Spleen (tissue), 11 donors: ENCODE measurements at regions not wholly inside any gene's neighbourhood (a gene's known extent, or its start where the extent isn't known, plus 50 kb on each side); places are given as distances from the start of the nearest gene placed in this dataset.
A peak's percentile ranks its signal among the peaks of the same experiment; 100 is the strongest.

ENCODE experiments used
- DNase-seq: peaks from one replicate; pipeline ENCODE4 v3.0.0-alpha.2; 2020
- H3K27ac ChIP-seq, 8 donors: fragments of 200-600 bp; sonication (generic) in 7 of 8; 1 replicate in 4 of 8; 2 replicates in 4 of 8; pipeline versions ENCODE4 v1.5.0 to v1.8.0; 2016 to 2021; ENCODE audit warnings: inconsistent platforms in 4 of 8, mild to moderate bottlenecking in 4 of 8, moderate library complexity in 1 of 8
- H3K27me3 ChIP-seq, 7 donors: fragments of 200-600 bp; sonication (generic) in 6 of 7; replicated peaks in 1 of 7; 1 replicate in 4 of 7; 2 replicates in 3 of 7; pipeline versions ENCODE4 v1.5.0 to v1.8.0; 2016 to 2021; ENCODE audit warnings: inconsistent platforms in 3 of 7, mild to moderate bottlenecking in 1 of 7
- H3K36me3 ChIP-seq, 6 donors: fragments of 200-600 bp; sonication (generic) in 5 of 6; 1 replicate in 4 of 6; 2 replicates in 2 of 6; pipeline versions ENCODE4 v1.5.0 to v1.8.0; 2016 to 2021; ENCODE audit warnings: inconsistent platforms in 2 of 6
- H3K4me1 ChIP-seq, 6 donors: fragments of 200-600 bp; sonication (generic) in 5 of 6; 1 replicate in 3 of 6; 2 replicates in 3 of 6; pipeline versions ENCODE4 v1.5.0 to v1.8.0; 2016 to 2021; ENCODE audit warnings: inconsistent platforms in 3 of 6
- H3K4me3 ChIP-seq, 8 donors: fragments of 200-600 bp; sonication (generic) in 7 of 8; 1 replicate in 4 of 8; 2 replicates in 4 of 8; pipeline versions ENCODE4 v1.5.0 to v1.8.0; 2016 to 2021; ENCODE audit warnings: inconsistent platforms in 4 of 8, mild to moderate bottlenecking in 4 of 8, moderate library complexity in 2 of 8
- H3K9me3 ChIP-seq, 8 donors: fragments of 200-600 bp; sonication (generic) in 7 of 8; 1 replicate in 4 of 8; 2 replicates in 4 of 8; pipeline versions ENCODE4 v1.5.0 to v1.8.0; 2016 to 2021; ENCODE audit warnings: inconsistent platforms in 4 of 8
- POLR2A ChIP-seq, 3 donors: fragments of 450-650 bp; IDR thresholded peaks; one replicate each; pipeline ENCODE4 v1.5.1; 2017; ENCODE audit warnings: antibody characterized with exemption in 3 of 3, mild to moderate bottlenecking in 1 of 3
- POLR2AphosphoS5 ChIP-seq, 3 donors: sonication (generic); formaldehyde crosslinking; IDR thresholded peaks; one replicate each; pipeline ENCODE4 v1.5.1; 2017; ENCODE audit warnings: antibody characterized with exemption in 3 of 3
- WGBS, 5 donors: extraction: QIAGEN DNeasy Blood & Tissue Kit in 3 of 5; methylation state at CpG; one replicate each; pipeline versions ENCODE4 v1.1.5 to v1.1.7; 2013 to 2018; 5-methylcytosine and 5-hydroxymethylcytosine counted together
- intact Hi-C: fragments of 100-400 bp; cut with DNase I; formaldehyde crosslinking; loops from one replicate; pipeline ENCODE4 v1.15.0; 2023; ENCODE audit warnings: low total_unique reads
- TF ChIP-seq, protein P1 (sequence below), 11 experiments: fragments of 200-600 bp in 7 of 11; fragments of 450-650 bp in 4 of 11; sonication (generic) in 4 of 11; IDR thresholded peaks in 8 of 11; conservative IDR thresholded peaks in 3 of 11; 1 replicate in 7 of 11; 2 replicates in 4 of 11; pipeline versions ENCODE4 v1.4.0 to v1.8.0; 2016 to 2021; ENCODE audit warnings: antibody characterized with exemption in 11 of 11, inconsistent platforms in 4 of 11, mild to moderate bottlenecking in 1 of 11
- donor health status: healthy with polysubstance abuse.
- donor health status: DM: no; HTN: no; CAD: no; lungs with moderate emphysema.
- donor health status: DM: no; HTN: no; CAD: no.
- donor health status: Bipolar disorder and iron deficiency.
- donor health status: healthy.
- donor health status: DM: no; HTN: no; CAD: no.
- donor health status: DM: yes; HTN: yes; CAD: no.

DNA sequence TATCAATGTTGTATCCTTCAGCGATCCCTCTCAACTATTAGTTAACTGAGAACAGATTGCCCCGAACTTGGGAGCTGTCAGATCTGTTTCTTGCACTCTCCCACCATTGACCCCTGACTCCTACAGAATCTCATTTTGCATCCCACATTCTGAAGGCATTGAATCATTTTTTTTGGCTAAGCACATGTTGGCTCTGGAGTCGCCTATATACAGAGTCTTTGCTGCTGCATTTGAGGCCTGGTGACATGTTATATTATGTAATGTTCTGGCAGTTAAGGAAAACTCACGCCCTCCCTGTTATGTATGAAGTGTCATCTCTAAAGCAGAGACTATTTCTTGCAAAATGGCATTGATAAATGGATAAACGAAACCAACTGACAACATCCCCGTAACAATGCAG lies 159.2 kb upstream of the ITGB1 start:
- no peaks in the 10 kb centered on the region for H3K27me3 ChIP-seq
- WGBS, 5 donors, result 78 to 88% (median 86%) methylated on average over 6 of the region's 6 CpGs
- peaks cover 0 to 53% (median 42%) of the 10 kb centered on the region in 6 donors for H3K4me1 ChIP-seq
- intact Hi-C loops, result no loop called here
- no peaks in the 10 kb centered on the region for H3K36me3 ChIP-seq
- H3K9me3 ChIP-seq, result no peaks in the 10 kb centered on the region
- no peak overlapping the region for H3K4me3 ChIP-seq
- TF ChIP-seq POLR2A (IDR thresholded peaks at IDR 0.05) (no peak), POLR2AphosphoS5 (IDR thresholded peaks at IDR 0.05) (no peak)
- TF ChIP-seq, protein P1, sequence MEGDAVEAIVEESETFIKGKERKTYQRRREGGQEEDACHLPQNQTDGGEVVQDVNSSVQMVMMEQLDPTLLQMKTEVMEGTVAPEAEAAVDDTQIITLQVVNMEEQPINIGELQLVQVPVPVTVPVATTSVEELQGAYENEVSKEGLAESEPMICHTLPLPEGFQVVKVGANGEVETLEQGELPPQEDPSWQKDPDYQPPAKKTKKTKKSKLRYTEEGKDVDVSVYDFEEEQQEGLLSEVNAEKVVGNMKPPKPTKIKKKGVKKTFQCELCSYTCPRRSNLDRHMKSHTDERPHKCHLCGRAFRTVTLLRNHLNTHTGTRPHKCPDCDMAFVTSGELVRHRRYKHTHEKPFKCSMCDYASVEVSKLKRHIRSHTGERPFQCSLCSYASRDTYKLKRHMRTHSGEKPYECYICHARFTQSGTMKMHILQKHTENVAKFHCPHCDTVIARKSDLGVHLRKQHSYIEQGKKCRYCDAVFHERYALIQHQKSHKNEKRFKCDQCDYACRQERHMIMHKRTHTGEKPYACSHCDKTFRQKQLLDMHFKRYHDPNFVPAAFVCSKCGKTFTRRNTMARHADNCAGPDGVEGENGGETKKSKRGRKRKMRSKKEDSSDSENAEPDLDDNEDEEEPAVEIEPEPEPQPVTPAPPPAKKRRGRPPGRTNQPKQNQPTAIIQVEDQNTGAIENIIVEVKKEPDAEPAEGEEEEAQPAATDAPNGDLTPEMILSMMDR (IDR thresholded peaks at IDR 0.05 in 8 of 11, conservative IDR thresholded peaks at IDR 0.05 in 3 of 11), result no peak
- DNase-seq, result no peak
- H3K27ac ChIP-seq, result peak overlapping the region in 5 of 8 donors; percentile 14 to 76 (median 55)

DNA sequence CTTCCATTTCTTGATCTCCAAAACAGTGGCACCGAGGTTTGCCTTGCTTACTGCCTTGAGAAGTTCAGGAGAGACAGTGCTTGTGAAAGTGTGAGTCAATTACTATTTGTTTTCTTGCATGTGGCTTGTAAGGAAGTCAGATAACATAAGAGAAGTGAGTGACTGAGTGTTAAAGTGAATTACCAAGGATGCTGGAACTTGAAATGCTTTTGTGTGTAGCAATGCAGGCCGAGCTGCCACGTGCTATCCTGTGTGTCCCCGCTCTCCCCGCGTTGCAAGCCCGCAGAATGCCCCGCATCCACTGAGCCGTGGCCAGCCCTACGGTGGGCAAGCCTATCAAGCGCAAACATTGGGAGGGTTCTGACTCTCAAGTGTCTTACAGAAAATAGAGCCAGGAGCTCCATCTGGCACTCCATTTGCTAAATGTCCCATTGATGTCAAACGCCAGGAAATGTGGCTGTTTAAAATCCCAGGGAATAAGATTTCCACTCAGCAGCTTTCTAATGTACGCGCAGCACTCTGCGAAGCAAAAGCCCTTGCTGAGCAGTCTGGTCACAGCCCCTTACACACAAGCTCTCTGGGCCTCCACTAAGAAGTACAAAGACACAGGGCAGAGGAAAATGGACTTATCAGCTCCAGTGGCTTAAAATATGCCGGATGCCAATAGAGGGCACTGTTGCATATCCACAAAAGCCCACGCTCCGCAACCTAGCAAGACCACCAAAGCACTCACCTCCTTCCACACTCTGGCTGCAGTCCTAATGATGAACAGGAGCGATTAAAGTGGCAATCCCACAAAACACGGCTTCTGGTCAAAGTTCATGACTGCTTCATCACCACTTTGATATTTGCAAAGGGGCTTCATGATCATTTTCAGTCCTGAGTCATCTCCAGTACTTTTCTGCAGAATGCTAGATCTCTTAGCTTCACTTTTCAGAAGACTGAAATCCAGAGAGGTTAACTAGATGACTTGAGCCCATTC lies 158.0 kb upstream of the ITGB1 start:
- Histone ChIP-seq H3K27ac (peak overlapping the region in 4 of 8 donors; percentile 46 to 76 (median 56)), H3K4me3 (peak overlapping the region in 1 of 8 donors; percentile 33), H3K9me3 (no peaks in the 10 kb centered on the region), H3K4me1 (peaks cover 3 to 58% (median 48%) of the 10 kb centered on the region in 6 donors), H3K27me3 (no peaks in the 10 kb centered on the region), H3K36me3 (no peaks in the 10 kb centered on the region)
- DNase-seq, result no peak
- intact Hi-C loops, result no loop called here
- WGBS, 5 donors, result 68 to 92% (median 77%) methylated on average over 17 to 20 of the region's 20 CpGs
- TF ChIP-seq POLR2A (IDR thresholded peaks at IDR 0.05), result no peak
- TF ChIP-seq POLR2AphosphoS5 (IDR thresholded peaks at IDR 0.05), result no peak
- TF ChIP-seq, protein P1 (IDR thresholded peaks at IDR 0.05 in 8 of 11, conservative IDR thresholded peaks at IDR 0.05 in 3 of 11), result peak in 9 of 11 experiments; percentile 10 to 56 (median 43)

- peak overlapping the region in 1 of 8 donors; percentile 7 for H3K4me3 ChIP-seq
- WGBS, 5 donors, result 33 to 50% (median 41%) methylated on average over 5 of the region's 5 CpGs
- H3K27ac ChIP-seq, result peak overlapping the region in 6 of 8 donors; percentile 3 to 76 (median 46)
- peaks cover 3 to 73% (median 63%) of the 10 kb centered on the region in 6 donors for H3K4me1 ChIP-seq
- TF ChIP-seq POLR2A (IDR thresholded peaks at IDR 0.05) (no peak), POLR2AphosphoS5 (IDR thresholded peaks at IDR 0.05) (peak in 1 of 3 donors; percentile 17)
- no peaks in the 10 kb centered on the region for H3K36me3 ChIP-seq
- intact Hi-C loops, result no loop called here
- H3K9me3 ChIP-seq, result no peaks in the 10 kb centered on the region
- H3K27me3 ChIP-seq, result no peaks in the 10 kb centered on the region
- no peak for DNase-seq
These were observed 156.5 kb upstream of the ITGB1 start for GRCh38 chr10:33114451-33114952.

DNA sequence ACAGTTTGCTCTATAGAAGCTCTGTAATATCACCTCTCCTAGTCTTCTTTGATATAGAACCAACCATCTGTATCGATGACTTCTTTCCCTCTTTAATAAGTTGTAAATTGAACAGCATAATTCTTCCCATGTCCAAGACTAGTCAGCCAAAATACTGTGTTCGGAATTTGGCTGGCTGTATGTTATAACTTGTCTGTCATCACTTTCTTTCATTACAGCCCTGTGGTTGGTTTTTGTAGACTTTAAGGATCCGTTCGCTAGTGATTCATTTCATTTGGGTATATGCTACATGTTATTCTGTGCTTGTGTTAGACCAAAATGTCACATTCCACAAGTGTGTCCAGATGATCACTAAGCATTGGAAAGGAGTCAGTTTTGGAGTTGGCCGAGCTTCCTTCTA lies 155.4 kb upstream of the ITGB1 start:
- Histone ChIP-seq H3K27me3 (no peaks in the 10 kb centered on the region), H3K9me3 (no peaks in the 10 kb centered on the region), H3K4me3 (no peak overlapping the region), H3K27ac (peak overlapping the region in 4 of 8 donors; percentile 7 to 76 (median 51)), H3K4me1 (peaks cover 3 to 79% (median 64%) of the 10 kb centered on the region in 6 donors), H3K36me3 (no peaks in the 10 kb centered on the region)
- intact Hi-C loops, result no loop called here
- TF ChIP-seq, protein P1 (IDR thresholded peaks at IDR 0.05 in 8 of 11, conservative IDR thresholded peaks at IDR 0.05 in 3 of 11), result no peak
- no peak for TF ChIP-seq POLR2A (IDR thresholded peaks at IDR 0.05)
- TF ChIP-seq POLR2AphosphoS5 (IDR thresholded peaks at IDR 0.05), result no peak
- WGBS, 5 donors, result 85 to 97% (median 94%) methylated on average over 5 of the region's 5 CpGs
- no peak for DNase-seq
